ENCODE measurements at regions not wholly inside any gene's neighbourhood (a gene's known extent, or its start where the extent isn't known, plus 50 kb on each side); places are given as distances from the start of the nearest gene placed in this dataset.

GRCh38 chr13:103272770-103273169 is 206.6 kb upstream of the SLC10A2 start (continued):
- TF ChIP-seq YY1 (IDR thresholded peaks at IDR 0.05; ENCODE audit: low read depth, low read length) (no peak), NRF1 (IDR thresholded peaks at IDR 0.05; ENCODE audit: low read depth, low read length) (no peak), KDM4A (IDR thresholded peaks at IDR 0.05; ENCODE audit: low read depth, low read length, severe bottlenecking) (no peak), RFX5 (IDR thresholded peaks at IDR 0.05; ENCODE audit: borderline replicate concordance, low read depth, low read length) (no peak), RNF2 (IDR thresholded peaks at IDR 0.05; ENCODE audit: borderline replicate concordance, low read depth, low read length, missing control alignments, poor library complexity, severe bottlenecking) (no peak), JUND (IDR thresholded peaks at IDR 0.05; ENCODE audit: low read length) (no peak)
